Neural cell (in vitro differentiated cells): ENCODE measurements at regions not wholly inside any gene's neighbourhood (a gene's known extent, or its start where the extent isn't known, plus 50 kb on each side); places are given as distances from the start of the nearest gene placed in this dataset.
"Not testable (repeated sequence)": the region's sequence is repeated elsewhere in the genome, so short reads cannot be mapped to it uniquely, and the experiment has no call there.

Experiments used
- H2AFZ ChIP-seq: fragments of 200-600, 300-800 bp; sonication (generic), shearing (Covaris generic); 2 replicates; pipeline ENCODE4 v1.6.0; 2014; ENCODE audit warnings: low read depth, mild to moderate bottlenecking, antibody characterized with exemption, low read length, moderate library complexity
- H3F3A ChIP-seq: fragments of 200-600 bp; shearing (Covaris generic); 2 replicates; pipeline ENCODE4 v1.6.1; 2016; ENCODE audit warnings: mild to moderate bottlenecking, moderate library complexity, mixed read lengths, antibody characterized with exemption, low read length; ENCODE audit not compliant: insufficient read depth, poor library complexity, severe bottlenecking
- H3K27ac ChIP-seq: fragments of 200-600, 300-800 bp; sonication (generic), shearing (Covaris generic); 2 replicates; pipeline ENCODE4 v1.5.1; 2014; ENCODE audit warnings: mild to moderate bottlenecking, low read length, moderate library complexity
- H3K27me3 ChIP-seq: fragments of 300-800, 200-600 bp; sonication (generic), shearing (Covaris generic); 2 replicates; pipeline ENCODE4 v1.6.0; 2014; ENCODE audit warnings: mild to moderate bottlenecking, low read depth, low read length, moderate library complexity; ENCODE audit not compliant: insufficient read depth
- H3K36me3 ChIP-seq: fragments of 300-800, 200-600 bp; sonication (generic), shearing (Covaris generic); 2 replicates; pipeline ENCODE4 v1.5.1; 2014; ENCODE audit warnings: mild to moderate bottlenecking, antibody characterized with exemption, low read length, moderate library complexity; ENCODE audit not compliant: insufficient read depth
- H3K4me2 ChIP-seq: fragments of 300-800, 200-600 bp; sonication (generic), shearing (Covaris generic); 2 replicates; pipeline ENCODE4 v1.6.0; 2014; ENCODE audit warnings: mild to moderate bottlenecking, low read length
- H3K4me3 ChIP-seq: fragments of 300-800, 200-600 bp; sonication (generic), shearing (Covaris generic); 2 replicates; pipeline ENCODE4 v1.5.1; 2014; ENCODE audit warnings: mild to moderate bottlenecking, low read length, moderate library complexity
- H3K79me2 ChIP-seq: fragments of 200-600 bp; shearing (Covaris generic); replicated peaks from 2 replicates; pipeline ENCODE4 v1.6.0; 2014; ENCODE audit warnings: mild to moderate bottlenecking, low read length, moderate library complexity; ENCODE audit not compliant: insufficient read depth
- H3K9ac ChIP-seq: fragments of 300-800, 200-600 bp; sonication (generic), shearing (Covaris generic); 2 replicates; pipeline ENCODE4 v1.6.1; 2016; ENCODE audit warnings: mild to moderate bottlenecking, low read length, mixed read lengths
- H3K9me2 ChIP-seq: fragments of 200-600 bp; shearing (Covaris generic); 2 replicates; pipeline ENCODE4 v1.6.1; 2016; ENCODE audit warnings: mild to moderate bottlenecking, low read length, mixed read lengths; ENCODE audit not compliant: insufficient read depth
- H3K9me3 ChIP-seq: fragments of 200-600, 300-800 bp; sonication (generic), shearing (Covaris generic); 2 replicates; pipeline ENCODE4 v1.6.1; 2016; ENCODE audit warnings: mild to moderate bottlenecking, mixed run types, low read length, moderate library complexity, mixed read lengths
- H4K20me1 ChIP-seq: fragments of 200-600 bp; shearing (Covaris generic); 2 replicates; pipeline ENCODE4 v1.6.1; 2016; ENCODE audit warnings: mild to moderate bottlenecking, mixed run types; ENCODE audit not compliant: insufficient read depth
- EP300 ChIP-seq: fragments of 450-650 bp; conservative IDR thresholded peaks from 2 replicates; pipeline ENCODE4 v1.6.1; 2014; ENCODE audit warnings: antibody characterized with exemption, mild to moderate bottlenecking, moderate library complexity; ENCODE audit not compliant: poor library complexity, severe bottlenecking
- EZH2 ChIP-seq: fragments of 200-600, 300-800 bp; shearing (Covaris generic), sonication (generic); IDR thresholded peaks from 2 replicates; pipeline ENCODE4 v1.6.1; 2014; ENCODE audit warnings: antibody characterized with exemption, low read length, borderline replicate concordance, mild to moderate bottlenecking; ENCODE audit not compliant: insufficient read depth, poor library complexity, severe bottlenecking
- MXI1 ChIP-seq: fragments of 450-650 bp; conservative IDR thresholded peaks from 2 replicates; pipeline ENCODE4 v1.6.1; 2014; ENCODE audit warnings: antibody characterized with exemption, mild to moderate bottlenecking; ENCODE audit not compliant: poor library complexity, severe bottlenecking
- POLR2AphosphoS5 ChIP-seq: IDR thresholded peaks from 2 replicates; pipeline ENCODE4 v1.6.1; 2012
- RAD21 ChIP-seq: fragments of 450-650 bp; conservative IDR thresholded peaks from 2 replicates; pipeline ENCODE4 v1.6.1; 2014; ENCODE audit warnings: antibody characterized with exemption, mild to moderate bottlenecking, moderate library complexity
- SMC3 ChIP-seq: fragments of 450-650 bp; conservative IDR thresholded peaks from 2 replicates; pipeline ENCODE4 v1.6.1; 2014; ENCODE audit warnings: antibody characterized with exemption, mild to moderate bottlenecking, moderate library complexity; ENCODE audit not compliant: poor library complexity
- TAF1 ChIP-seq: IDR thresholded peaks from 2 replicates; pipeline ENCODE4 v1.6.1; 2012; ENCODE audit warnings: low read depth
- TF ChIP-seq, protein P1 (sequence below): fragments of 450-650 bp; IDR thresholded peaks from 2 replicates; pipeline ENCODE4 v1.5.1; 2014; ENCODE audit warnings: antibody characterized with exemption, mild to moderate bottlenecking, moderate library complexity; ENCODE audit not compliant: poor library complexity, severe bottlenecking
- TF ChIP-seq, protein P2 (sequence below): IDR thresholded peaks from 2 replicates; pipeline ENCODE4 v1.6.1; 2012; ENCODE audit warnings: borderline replicate concordance

DNA sequence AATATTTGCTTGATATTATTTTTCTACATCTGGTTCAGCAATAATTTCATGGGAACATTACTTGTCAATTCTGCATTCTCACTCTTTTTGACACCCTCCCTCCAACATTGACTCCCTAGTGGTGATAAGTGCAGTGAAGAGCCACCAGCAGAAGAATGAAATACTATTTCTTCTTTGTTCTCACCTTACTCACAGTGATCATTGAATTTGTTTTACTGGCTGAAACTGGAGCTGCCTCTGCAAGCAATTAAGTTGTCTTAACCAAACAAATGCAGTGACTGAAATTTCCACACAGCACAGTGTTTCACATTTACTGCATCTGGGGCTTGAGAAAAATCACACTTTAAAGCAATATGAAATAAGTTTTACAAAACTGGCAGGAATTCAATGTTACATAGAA, 189.8 kb downstream of the JRKL start:
- Histone ChIP-seq H3K4me2 (peak overlapping the region; percentile 2), H3K9me3 (no peaks in the 10 kb centered on the region), H3K9ac (peak overlapping the region; percentile 10), H3K9me2 (no peaks in the 10 kb centered on the region), H4K20me1 (no peaks in the 10 kb centered on the region), H3F3A (no peaks in the 10 kb centered on the region), H3K4me3 (peak overlapping the region; percentile 14), H3K79me2 (no peaks in the 10 kb centered on the region), H2AFZ (no peak overlapping the region), H3K27me3 (no peaks in the 10 kb centered on the region), H3K36me3 (no peaks in the 10 kb centered on the region), H3K27ac (peak overlapping the region; percentile 75)
- TF ChIP-seq EZH2 = no peak
- peak; percentile 35 for TF ChIP-seq RAD21
- peak; percentile 85 for TF ChIP-seq EP300
- peak; percentile 5 for TF ChIP-seq SMC3
- no peak for TF ChIP-seq TAF1
- TF ChIP-seq, protein P1, sequence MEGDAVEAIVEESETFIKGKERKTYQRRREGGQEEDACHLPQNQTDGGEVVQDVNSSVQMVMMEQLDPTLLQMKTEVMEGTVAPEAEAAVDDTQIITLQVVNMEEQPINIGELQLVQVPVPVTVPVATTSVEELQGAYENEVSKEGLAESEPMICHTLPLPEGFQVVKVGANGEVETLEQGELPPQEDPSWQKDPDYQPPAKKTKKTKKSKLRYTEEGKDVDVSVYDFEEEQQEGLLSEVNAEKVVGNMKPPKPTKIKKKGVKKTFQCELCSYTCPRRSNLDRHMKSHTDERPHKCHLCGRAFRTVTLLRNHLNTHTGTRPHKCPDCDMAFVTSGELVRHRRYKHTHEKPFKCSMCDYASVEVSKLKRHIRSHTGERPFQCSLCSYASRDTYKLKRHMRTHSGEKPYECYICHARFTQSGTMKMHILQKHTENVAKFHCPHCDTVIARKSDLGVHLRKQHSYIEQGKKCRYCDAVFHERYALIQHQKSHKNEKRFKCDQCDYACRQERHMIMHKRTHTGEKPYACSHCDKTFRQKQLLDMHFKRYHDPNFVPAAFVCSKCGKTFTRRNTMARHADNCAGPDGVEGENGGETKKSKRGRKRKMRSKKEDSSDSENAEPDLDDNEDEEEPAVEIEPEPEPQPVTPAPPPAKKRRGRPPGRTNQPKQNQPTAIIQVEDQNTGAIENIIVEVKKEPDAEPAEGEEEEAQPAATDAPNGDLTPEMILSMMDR = no peak
- no peak for TF ChIP-seq MXI1
- TF ChIP-seq POLR2AphosphoS5 = peak; percentile 68
- TF ChIP-seq, protein P2, sequence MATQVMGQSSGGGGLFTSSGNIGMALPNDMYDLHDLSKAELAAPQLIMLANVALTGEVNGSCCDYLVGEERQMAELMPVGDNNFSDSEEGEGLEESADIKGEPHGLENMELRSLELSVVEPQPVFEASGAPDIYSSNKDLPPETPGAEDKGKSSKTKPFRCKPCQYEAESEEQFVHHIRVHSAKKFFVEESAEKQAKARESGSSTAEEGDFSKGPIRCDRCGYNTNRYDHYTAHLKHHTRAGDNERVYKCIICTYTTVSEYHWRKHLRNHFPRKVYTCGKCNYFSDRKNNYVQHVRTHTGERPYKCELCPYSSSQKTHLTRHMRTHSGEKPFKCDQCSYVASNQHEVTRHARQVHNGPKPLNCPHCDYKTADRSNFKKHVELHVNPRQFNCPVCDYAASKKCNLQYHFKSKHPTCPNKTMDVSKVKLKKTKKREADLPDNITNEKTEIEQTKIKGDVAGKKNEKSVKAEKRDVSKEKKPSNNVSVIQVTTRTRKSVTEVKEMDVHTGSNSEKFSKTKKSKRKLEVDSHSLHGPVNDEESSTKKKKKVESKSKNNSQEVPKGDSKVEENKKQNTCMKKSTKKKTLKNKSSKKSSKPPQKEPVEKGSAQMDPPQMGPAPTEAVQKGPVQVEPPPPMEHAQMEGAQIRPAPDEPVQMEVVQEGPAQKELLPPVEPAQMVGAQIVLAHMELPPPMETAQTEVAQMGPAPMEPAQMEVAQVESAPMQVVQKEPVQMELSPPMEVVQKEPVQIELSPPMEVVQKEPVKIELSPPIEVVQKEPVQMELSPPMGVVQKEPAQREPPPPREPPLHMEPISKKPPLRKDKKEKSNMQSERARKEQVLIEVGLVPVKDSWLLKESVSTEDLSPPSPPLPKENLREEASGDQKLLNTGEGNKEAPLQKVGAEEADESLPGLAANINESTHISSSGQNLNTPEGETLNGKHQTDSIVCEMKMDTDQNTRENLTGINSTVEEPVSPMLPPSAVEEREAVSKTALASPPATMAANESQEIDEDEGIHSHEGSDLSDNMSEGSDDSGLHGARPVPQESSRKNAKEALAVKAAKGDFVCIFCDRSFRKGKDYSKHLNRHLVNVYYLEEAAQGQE = peak; percentile 41

DNA sequence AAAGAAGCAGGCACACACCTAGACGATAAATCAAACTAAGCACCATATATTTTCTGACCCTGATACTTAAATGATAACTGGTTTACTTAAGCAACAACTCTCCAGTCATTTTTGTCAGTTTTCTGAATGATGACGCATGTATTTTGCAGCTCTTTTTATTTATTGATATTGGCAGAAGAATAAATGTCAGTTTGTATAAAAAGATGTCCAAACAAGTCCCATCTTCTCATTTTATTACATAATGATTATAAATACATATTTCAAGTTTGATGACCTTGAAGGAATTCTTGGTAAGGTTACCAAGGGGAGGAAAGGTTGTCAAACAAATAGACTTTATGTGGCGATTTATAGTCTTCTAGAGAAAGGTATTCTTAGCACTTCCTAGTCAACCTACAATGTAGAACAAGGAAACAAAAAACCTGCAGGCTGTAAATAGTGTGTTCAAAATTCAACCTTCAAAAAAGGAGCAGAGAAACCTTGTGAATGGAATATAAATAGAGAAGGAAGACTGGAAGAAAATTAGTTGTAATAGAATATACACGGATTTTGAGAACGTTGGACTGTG, 190.7 kb downstream of the JRKL start:
- Histone ChIP-seq H3K9me2 (no peaks in the 10 kb centered on the region), H3K4me3 (no peak overlapping the region), H3K4me2 (peak overlapping the region; percentile 2), H3K27ac (peak overlapping the region; percentile 75), H2AFZ (no peak overlapping the region), H3K9me3 (no peaks in the 10 kb centered on the region), H3K79me2 (no peaks in the 10 kb centered on the region), H3K36me3 (no peaks in the 10 kb centered on the region), H3K9ac (no peak overlapping the region), H4K20me1 (no peaks in the 10 kb centered on the region), H3K27me3 (no peaks in the 10 kb centered on the region), H3F3A (no peaks in the 10 kb centered on the region)
- TF ChIP-seq RAD21 (no peak), SMC3 (no peak), POLR2AphosphoS5 (no peak), EZH2 (no peak), MXI1 (no peak), TAF1 (no peak), EP300 (no peak)
- TF ChIP-seq, protein P1 = no peak
- TF ChIP-seq, protein P2 = no peak

DNA sequence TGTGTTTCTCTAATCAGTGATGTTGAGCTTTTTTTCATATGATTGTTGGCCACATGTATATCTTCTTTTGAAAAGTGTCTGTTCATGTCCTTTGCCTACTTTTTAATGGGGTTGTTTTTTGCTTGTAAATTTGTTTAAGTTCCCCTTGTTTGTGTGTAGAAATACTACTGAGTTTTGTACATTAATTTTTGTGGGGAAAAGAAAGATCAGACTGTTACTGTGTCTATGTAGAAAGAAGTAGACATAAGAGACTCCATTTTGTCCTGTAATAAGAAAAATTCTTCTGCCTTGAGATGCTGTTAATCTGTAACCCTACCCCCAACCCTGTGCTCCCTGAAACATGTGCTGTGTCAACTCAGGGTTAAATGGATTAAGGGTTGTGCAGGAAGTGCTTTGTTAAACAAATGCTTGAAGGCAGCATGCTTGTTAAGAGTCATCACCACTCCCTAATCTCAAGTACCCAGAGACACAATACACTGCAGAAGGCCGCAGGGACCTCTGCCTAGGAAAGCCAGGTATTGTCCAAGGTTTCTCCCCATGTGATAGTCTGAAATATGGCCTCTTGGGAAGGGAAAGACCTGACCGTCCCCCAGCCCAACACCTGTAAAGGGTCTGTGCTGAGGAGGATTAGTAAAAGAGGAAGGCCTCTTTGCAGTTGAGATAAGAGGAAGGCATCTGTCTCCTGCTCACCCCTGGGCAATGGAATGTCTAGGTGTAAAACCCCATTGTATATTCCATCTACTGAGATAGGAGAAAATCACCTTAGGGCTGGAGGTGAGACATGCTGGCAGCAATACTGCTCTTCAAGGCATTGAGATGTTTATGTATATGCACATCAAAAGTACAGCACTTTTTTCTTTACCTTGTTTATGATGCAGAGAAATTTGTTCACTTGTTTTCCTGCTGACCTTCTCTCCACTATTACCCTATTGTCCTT, 196.4 kb downstream of the JRKL start:
- not testable (repeated sequence) for H3K27me3 ChIP-seq, H3F3A ChIP-seq, H4K20me1 ChIP-seq, H3K4me2 ChIP-seq, H3K9ac ChIP-seq, H3K9me2 ChIP-seq, H3K27ac ChIP-seq, H3K79me2 ChIP-seq, H3K9me3 ChIP-seq, H3K4me3 ChIP-seq, H2AFZ ChIP-seq, H3K36me3 ChIP-seq
